Skin of body (tissue), 1 donor: ENCODE measurements at regions not wholly inside any gene's neighbourhood (a gene's known extent, or its start where the extent isn't known, plus 50 kb on each side); places are given as distances from the start of the nearest gene placed in this dataset.

ENCODE experiments used
- DNase-seq: peaks from one replicate; lab custom pipeline; 2025; lab: John Stamatoyannopoulos, UW

DNA sequence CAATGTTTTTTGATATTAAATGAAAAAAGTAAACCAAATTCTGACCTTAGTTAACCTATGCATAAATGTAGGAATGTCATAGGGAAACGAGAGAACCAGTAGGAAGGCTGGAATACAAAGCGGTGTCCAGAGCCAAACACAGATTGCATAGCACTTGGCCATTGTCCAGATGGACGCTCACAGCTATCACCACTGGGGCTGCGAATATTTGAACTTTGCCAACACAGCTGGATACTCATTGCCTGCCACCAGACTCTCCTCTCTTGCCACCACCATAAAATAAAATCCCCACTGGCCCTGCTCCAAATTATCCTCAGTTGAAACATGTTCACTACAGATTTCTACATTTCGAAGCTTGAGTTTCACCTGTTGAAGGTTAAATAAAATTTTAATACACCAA, 159.3 kb upstream of the GULP1 start:
- no peak for DNase-seq

DNA sequence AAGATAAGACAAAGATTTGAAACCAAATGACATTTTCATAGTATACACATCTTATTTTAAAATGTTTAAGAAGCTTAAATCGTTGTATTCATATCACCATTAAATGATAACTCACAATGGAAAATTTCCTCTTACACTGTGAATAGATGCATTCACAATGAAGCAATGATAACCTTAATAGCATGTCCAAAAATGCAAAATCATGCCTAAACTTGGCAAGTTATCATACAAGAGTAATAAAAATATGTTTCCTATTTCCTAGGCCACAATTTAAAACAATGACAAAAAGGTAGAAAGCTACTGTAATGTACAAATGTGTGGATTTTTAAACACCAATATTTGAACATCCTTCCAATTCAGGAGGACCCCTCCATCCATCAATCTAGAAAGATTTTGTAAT, 157.4 kb upstream of the GULP1 start:
- DNase-seq: no peak

DNA sequence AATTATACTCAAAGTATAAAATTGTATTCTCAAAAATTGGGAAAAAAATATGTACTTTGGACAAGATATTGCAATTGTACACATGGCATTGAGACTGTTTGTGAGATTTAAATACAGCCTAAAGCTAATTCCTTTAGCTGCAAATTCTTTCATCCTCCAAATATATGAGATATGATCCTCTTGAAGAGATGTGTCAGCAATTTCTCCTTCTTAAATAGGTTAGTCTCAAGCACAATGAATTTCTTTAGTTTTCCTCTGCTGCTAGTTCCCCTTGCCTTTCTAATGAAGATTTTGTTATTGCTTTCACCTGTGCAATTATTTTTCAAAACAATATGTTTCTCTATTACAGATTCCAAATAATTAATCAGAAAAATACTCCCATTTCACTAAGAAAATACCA, 153.4 kb upstream of the GULP1 start:
- no peak for DNase-seq

DNA sequence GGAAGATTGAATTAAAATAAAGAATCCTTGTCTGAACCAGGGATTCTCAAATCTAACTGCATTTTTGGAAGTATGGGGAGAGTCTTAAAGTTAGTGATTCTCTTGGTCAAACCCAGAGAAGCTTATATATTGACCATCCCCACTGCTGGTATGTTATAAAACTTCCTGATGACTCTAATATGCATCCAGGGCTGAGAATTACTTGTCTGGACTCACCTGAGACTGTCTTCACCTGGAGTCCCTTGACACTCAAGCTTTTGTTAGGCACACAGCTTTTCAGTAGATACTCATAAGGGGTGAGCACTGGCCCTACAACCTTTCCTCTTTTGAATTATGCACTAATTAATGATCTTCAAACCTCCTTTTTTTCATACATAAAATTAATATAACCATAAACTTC, 149.6 kb upstream of the GULP1 start:
- DNase-seq: no peak

DNA sequence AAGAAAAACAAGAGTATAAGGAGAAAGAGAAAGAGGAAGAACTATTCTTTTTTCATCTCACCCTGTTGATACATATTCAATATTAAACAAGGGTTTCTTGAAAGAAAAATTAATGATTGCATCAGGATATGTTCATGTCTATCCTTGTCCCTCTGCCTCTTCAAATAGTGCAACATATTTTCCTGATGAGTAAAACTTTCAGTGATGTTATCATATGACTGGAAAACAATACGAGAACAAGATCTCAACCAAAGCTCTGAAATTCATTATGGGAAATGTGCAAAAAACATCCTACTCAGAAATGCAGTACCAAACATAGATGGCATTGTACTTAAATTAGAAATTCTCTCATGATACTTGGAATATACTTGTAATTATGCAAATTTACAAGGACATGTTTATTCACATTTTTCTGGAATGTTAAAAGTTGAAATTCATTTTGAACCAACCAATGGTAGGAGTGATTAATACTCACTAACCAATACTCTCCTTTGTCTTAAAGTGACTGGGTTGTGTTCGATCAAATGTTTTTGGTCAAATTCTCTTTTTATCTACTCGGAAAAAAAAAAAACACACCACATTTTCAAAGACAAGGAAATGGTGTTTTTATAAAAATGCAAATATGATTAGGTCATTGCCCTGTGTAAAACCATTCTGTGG, 148.9 kb upstream of the GULP1 start:
- DNase-seq: no peak

DNA sequence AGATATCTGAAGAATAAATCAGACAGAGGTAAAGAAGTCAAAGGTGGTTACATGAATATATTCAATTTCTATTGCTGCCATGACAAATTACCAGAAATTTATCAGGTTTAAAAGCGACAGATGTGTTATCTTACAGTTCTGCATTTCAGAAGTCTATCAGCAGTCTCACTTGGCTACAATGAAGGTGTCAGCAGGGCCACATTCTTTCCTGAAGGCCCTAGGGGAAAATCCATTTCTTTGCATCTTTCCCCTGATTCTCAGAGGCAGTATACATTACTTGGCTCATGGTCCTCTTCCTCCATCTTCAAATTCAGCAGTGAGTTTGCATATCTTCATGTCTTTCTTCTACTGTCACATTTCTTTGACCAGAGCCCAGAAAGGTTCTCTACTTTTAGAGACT, 145.8 kb upstream of the GULP1 start:
- DNase-seq: no peak

DNA sequence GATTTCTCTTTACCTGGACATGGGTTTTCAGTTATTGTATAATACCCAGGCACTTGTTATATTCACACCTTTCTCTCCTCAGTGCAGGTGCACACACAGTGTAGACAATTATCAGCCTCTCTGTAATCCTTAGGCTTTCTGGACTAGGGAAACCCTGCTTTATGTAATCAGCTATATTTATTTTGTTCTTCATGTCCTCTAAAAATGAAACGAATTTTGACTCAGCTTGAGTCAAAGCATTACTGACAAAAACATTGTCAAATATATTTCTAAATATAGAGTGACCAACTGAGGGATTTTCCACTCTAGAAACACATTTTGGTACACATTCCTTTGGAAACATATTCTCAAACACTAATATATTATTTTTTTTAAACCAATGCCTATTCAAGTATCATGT, 144.8 kb upstream of the GULP1 start:
- no peak for DNase-seq

DNA sequence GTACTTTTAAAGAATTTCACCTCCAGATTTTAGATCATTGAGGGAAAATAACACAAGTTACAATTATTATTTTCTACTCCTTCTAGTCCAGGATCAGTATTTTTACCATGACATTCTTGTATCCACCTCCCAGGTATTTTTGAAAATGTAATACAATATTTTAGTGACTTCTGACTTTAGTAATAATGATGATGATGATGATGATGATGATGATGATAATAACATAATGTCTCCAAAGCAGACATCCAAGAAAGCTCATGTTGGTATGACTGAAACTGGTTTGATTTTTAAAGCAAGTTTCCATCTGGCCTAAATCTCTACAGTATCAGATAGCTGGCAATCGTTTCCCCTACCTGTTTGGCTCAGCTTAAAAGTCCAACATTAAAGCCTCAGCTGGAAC, 140.0 kb upstream of the GULP1 start:
- DNase-seq: no peak

DNA sequence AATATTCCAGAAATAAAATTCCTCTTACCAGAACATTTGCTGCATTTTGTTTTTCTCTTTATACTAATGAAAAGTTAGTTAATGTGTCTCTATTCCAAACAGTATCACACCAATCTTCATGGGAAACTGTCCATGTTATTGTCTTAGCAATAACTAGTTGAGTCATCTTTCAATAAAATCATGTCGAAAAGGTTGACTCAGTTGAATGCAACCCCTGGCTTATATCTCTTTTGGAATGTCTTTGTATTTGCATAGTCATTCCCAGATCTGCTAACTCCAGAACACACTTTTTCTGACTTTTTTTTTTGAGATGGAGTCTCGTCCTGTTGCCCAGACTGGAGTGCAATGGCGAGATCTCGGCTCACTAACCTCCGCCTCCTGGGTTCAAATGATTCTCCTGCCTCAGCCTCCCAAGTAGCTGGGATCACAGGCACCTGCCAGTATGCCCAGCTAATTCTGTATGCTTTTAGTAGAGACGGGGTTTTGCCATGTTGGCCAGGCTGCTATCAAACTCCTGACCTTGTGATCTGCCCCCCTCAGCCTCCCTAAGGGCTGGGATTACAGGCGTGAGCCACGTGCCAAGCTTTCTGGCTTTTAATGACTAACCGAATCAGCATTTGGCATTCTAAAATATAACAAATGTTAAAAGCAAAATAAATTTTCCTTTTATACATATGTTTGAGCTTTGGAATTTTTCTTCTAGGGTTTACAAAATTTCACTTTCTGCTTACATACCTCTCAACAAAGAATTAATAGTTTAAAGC, 133.2 kb upstream of the GULP1 start:
- no peak for DNase-seq

DNA sequence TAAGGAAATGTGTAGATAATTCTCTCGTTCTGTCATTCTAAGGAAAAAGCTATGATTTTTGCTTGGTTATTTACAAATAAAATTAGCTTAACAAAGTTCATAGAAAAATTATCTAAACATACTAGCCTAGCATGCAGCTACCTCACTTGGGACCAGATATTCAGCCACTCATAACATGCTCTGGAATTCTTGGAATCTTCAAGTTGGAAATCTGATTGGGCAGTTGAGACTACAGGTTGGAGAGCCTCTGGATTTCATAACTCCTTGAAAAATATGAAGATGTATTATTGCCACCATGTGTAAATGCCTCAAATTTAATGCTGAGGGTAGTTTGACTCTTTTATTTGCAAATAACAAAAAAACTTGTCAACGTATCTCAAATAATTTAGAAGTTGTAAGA, 132.2 kb upstream of the GULP1 start:
- no peak for DNase-seq

DNA sequence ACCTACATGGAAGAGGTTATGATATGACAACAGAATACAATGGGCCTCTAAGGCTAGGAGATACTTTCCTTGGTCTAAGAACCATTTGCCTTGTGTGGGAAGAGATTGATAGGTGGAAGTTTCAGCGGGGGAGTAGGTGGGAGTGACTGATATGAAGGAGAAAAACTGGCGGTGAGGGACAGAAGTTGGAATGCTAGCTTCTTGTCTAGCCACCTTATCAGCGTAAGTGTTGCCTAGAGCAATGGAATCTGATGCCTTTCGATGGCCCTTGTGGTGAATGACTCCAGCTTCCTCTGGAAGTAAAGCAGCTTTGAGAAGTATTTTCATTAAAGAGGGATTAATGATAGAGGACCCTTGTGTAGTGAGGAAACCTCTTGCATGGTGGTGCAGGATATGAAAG, 121.3 kb upstream of the GULP1 start:
- no peak for DNase-seq

DNA sequence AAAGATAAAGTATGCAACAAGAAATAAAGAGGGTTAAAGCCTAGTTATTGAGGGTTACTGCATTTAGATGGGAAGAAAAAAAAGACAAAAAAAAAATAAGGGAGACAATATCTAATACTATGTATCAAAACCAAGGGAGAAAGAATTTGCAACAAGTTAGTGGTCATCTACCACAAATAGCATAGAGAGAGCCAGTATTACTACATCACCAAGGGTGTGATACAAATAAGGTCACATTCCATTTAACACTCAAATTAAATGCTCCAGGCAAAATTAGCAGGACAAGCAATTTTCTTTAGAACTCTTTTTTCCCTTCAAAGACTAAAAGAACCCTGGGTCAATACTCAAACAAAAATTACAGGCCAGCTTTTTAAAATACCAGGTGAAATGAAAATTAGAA, 115.1 kb upstream of the GULP1 start:
- DNase-seq: no peak

DNA sequence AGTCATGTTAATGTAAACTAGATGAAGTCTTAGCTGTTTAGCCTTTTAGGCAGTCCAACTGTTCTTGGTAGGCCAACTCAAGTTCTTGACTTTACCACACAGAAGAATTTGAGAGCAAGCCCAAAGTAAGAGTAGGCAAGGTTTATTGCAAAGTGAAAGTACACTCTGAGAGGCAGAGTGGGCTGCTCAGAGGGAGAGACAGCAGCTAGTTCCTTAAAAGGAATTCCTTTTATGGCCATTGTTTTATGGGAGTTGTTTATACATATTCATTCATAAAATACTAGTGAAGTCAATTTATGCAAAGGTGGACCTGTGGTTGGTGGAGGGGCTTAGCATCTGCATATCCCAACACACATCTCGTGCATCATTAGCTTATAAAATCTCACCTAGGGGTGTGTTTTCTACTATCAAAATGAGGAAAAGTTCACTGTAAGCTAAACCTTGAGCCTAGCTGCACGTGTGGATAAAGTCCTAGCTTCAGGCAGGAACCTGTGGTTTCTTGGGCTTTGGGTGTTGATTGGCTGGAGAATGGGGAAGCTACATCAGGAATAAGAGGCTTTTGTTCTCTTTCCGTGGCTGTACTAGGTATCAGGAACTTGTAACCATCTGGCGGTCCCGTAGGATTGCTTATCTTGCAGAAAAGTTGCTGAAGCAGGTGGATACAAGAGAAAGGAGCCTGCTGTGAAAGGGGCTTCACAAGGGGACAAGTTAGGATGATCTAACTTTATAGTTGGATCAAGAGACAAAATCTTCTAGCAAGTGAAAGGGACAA, 110.4 kb upstream of the GULP1 start:
- DNase-seq: no peak

DNA sequence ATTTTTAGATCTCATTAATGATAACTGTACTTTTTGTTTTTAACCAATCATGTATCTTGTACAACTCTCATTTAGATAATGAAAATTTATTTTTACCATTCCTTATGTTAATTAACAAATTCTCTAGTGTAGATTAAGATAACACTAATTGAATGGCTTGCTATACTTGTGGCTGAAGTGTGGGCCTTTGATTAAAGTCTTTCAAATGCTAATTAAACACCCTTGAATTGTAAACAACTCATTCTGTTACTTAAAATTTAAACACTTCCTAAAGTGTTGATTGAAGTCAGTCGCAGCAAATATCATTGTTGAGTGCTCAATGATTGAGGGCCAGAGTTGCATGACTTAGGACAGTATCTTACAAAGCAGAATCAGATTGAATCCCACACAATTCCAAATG, 109.8 kb upstream of the GULP1 start:
- no peak for DNase-seq

DNA sequence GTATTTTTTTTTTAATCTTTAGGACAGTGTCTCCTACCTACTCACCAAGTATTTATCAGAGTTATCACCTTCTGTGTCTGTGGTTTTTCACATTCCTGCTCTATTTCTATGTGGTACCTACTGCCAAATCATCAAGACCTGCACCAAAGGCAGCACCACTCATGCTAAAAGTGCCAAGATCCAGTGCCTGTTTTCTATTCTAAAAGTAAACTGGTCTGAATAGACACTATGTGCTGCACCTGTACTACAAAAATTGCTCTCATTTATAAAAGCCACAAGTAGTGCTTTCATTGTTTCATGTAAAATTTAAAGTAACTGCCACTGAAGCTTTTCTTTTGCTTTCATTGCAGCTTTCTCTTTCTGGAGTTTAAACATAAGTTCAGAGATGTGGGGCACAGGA, 103.9 kb upstream of the GULP1 start:
- no peak for DNase-seq

DNA sequence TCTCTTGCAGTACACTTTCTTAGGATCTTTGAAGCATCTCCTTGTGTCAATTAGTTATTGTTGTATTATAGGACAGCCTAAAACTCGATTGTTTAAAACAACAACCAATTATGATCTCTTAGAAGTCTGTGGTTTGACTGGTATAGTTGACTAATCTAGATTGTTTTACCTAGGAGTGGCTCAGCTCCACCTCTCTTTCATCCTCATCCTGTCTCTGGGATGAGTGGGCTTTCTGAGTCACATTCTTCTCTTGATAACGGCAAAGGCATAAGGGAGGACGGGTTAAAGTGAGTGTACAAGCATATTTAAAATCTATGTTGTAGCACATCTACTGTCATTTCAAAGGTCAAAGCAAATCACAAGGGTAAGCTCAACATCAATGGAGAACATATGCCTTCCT, 102.3 kb upstream of the GULP1 start:
- DNase-seq: no peak

DNA sequence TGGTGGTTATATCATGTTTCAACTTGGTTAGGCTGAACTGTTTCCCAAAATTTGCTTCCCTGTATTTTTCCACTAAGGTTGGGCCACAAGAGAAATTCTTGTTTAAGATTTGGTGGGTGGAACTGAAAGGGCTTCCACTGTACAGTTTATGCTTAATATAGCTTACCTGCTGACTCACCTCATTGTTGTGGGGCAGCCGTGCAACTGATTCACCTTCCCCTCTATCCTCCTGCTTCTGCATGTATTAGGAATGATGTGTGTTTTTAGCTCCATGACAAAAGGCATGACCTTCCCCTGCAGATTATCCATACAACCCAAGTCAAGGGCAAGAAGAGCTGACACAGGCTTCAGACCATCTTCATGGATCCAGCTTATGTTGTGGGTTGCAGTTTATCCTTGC, 98.4 kb upstream of the GULP1 start:
- no peak for DNase-seq

DNA sequence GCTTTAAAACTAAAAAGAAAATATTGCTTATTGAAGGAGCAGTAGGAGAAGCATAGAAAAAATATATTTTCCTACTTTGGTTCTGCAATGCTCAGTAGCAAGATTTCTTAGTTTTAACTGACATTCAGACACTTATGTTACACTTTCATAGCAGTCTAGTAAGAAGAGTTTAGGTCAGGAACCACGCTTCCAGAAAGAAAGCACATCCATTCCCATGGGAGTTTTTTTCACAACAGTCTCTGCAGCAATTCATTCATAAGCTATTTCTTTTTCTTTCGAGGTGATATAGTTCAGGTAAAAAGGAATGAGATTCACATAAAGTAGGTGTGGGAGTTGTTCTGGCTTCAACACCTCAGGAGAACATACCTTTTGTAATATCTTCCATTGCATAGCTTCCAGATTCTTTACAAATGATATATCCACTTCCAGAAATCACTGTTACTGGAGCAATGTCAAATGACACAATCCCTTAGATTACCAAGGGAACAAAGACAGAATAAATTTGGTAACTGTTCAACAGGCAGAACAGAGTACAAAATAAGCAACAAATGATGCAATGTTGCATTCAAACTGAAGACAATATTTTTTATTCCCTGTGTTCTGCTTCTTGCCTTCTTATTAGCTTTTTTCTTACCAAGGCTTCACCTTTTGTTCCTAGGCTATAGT, 95.2 kb upstream of the GULP1 start:
- peak; percentile 48 for DNase-seq

DNA sequence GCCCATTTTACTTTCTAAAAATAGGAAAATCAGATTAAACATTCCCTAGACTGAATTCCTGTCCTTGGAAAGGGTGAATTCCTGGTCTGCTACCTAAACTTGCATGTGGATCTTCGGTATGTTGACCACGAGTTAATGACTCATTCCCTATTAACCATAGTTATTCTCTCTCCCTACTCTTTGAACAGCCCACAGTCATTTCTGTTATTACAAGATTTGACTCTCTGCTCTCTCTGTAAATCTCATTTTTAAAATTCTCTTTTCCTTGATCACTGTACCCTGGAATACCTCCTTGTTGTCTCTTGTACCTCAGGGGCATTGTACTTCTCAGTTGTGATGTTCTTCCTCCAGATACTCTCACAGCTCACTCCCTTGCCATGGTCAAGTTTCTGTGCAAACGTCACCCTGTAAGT, 92.0 kb upstream of the GULP1 start:
- no peak for DNase-seq

DNA sequence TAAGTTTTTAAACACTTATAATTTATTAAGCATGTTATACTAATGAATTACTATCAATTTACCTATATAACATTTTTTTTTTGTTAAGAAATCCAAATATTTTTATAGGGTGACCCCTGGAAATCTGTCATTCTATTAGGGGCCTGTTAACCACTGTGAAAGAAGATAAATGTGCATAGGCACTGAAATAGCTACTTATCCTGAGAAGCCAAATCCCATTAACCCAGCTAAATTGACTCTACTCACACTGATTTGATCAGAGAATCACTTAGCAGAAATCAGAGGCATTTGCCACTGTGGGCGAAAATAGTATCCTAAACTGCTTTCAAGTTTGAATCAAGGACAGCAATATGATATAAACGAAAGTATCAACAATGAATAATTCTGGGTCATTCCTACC, 90.0 kb upstream of the GULP1 start:
- no peak for DNase-seq

DNA sequence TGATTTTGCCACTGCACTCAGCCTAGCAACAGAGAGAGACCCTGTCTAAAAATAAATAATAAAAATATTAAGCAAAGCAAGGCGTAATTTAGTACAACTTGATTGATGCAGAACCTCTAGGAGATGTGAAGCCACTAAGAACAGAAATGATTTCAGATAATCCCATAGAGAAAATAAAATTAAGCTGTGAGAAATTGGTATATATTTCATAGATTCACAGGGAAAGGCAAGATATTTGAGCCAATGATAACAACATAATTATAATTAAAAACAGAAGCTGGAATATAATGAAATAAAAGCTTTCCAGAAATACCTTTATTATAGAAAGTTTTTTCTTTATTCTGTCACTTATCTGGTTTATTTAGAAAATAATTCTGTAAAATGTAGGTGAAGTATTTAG, 88.9 kb upstream of the GULP1 start:
- DNase-seq: no peak

DNA sequence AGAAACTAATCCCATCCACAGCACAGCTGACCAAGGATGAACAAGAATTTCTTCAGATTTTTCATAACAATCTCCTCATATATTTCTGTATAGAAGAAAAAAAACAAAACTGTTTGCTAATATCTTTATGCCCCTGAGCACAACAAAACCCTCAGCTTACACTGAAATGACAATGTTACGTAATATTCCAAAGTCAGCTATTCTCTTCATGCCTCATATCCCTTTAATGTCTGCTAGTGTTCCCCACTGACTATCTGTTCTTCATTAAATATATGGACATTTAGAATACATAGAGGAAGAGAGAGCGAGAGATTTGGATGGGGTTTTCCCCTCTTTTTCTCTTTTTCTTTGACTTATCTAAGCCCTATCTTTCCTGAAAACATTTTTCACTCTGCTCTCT, 87.9 kb upstream of the GULP1 start:
- DNase-seq: peak; percentile 28
